ENCODE measurements at regions not wholly inside any gene's neighbourhood (a gene's known extent, or its start where the extent isn't known, plus 50 kb on each side); places are given as distances from the start of the nearest gene placed in this dataset.

DNA sequence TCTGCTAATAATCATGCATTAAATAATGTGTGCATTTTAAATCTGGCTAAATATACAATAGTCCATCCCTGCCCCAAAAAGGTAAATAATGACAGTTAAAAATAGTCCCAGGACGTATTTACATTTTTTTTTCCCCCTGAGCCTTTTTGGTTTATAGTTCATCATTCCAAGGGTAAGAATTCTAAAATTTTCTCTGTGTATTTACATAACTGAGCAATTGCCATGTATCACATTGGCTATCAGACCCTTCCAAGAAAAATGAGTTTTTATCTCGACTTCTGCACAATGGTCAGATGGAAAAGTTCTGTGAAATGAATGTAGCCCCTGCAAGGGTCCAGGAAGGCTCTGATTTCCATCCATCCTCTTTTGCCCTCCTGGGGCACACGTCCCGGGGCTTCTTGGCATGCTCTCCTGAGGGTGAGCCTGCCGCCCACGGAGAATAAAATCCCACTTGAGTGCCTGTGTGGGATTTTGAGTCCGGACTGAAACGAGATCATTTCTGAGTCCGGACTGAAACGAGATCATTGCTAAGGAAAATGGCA lies 94.1 kb upstream of the ANO1 start:
- DNase-seq (ENCODE audit: low read depth), result no peak
- H3K79me2 ChIP-seq (ENCODE audit: insufficient read depth, low read length), result no peaks in the 10 kb centered on the region
- Mint-ChIP-seq H3K27me3 (ENCODE audit: low read depth, unreplicated experiment) (peaks cover 72% of the 10 kb centered on the region), H3K36me3 (ENCODE audit: low read depth, unreplicated experiment) (no peaks in the 10 kb centered on the region), H3K4me1 (ENCODE audit: low read depth, unreplicated experiment) (peaks cover 3% of the 10 kb centered on the region), H3K27ac (ENCODE audit: unreplicated experiment) (no peak overlapping the region), H3K4me3 (ENCODE audit: unreplicated experiment) (no peak overlapping the region), H3K9me3 (ENCODE audit: unreplicated experiment) (no peaks in the 10 kb centered on the region)
- TF ChIP-seq, protein P1, sequence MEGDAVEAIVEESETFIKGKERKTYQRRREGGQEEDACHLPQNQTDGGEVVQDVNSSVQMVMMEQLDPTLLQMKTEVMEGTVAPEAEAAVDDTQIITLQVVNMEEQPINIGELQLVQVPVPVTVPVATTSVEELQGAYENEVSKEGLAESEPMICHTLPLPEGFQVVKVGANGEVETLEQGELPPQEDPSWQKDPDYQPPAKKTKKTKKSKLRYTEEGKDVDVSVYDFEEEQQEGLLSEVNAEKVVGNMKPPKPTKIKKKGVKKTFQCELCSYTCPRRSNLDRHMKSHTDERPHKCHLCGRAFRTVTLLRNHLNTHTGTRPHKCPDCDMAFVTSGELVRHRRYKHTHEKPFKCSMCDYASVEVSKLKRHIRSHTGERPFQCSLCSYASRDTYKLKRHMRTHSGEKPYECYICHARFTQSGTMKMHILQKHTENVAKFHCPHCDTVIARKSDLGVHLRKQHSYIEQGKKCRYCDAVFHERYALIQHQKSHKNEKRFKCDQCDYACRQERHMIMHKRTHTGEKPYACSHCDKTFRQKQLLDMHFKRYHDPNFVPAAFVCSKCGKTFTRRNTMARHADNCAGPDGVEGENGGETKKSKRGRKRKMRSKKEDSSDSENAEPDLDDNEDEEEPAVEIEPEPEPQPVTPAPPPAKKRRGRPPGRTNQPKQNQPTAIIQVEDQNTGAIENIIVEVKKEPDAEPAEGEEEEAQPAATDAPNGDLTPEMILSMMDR (IDR thresholded peaks at IDR 0.05; ENCODE audit: insufficient read depth, low read depth, low read length), result no peak
- TF ChIP-seq EZH2 (IDR thresholded peaks at IDR 0.05; ENCODE audit: insufficient read depth, low read length), result no peak
- H3K9me3 ChIP-seq (ENCODE audit: insufficient read depth, low read depth, low read length), result no peaks in the 10 kb centered on the region
- no peak overlapping the region for H3K27ac ChIP-seq (ENCODE audit: low read depth, low read length)
- FAIRE-seq, result no peak
- H3K27me3 ChIP-seq (ENCODE audit: insufficient read depth, low read length), result peaks cover 31% of the 10 kb centered on the region
- H3K4me2 ChIP-seq (ENCODE audit: low read length), result no peak overlapping the region
- H4K20me1 ChIP-seq (ENCODE audit: insufficient read depth, low read length), result no peaks in the 10 kb centered on the region
- peaks cover 8% of the 10 kb centered on the region for H3K4me1 ChIP-seq (ENCODE audit: insufficient read depth, low read length)
- H3K9ac ChIP-seq (ENCODE audit: low read length), result no peak overlapping the region
- no peak overlapping the region for H2AFZ ChIP-seq (ENCODE audit: low read depth, low read length)
- H3K4me3 ChIP-seq (ENCODE audit: insufficient read depth, low read depth, low read length), result no peak overlapping the region
- H3K36me3 ChIP-seq (ENCODE audit: insufficient read depth, low read length), result no peaks in the 10 kb centered on the region

DNA sequence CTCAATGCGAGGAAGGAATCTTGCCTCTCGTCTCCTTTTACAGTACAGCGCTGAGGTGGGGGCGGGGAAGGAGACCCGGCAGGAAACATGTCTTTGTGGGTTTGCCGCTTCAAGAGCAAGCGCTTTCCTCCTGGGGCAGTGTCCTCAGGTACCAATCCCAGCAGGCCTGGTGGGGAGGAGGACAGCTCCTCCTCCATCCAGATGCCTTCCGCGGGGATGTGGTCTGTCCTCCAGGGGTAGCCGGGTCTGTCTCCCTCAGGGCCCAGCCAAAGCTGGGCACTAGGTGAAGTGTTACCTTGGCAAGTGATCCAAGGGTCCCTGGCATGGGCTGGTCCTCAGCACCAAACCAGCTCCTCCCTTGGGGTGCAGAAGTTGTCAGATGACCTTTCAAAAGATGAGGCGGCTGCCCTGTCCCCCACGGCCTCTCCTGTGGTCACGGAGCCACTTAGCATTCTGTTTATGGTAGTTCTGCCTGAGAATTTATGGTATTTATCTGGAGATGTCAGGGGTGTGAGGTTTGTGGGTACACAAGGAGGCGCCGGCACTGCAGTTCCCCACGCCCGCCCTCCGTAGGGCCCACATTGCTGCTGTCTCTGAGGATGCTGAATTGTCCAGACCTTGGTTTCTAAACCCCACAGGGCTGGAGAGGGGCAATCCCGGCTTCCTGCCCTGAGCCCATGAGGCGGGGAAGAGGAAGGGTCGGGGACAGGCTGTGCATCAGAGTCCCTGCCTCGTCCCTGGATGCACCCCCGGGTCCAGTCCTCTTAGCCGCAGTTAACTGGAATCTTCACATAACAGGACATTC lies 93.5 kb upstream of the ANO1 start:
- H3K27ac ChIP-seq (ENCODE audit: low read depth, low read length), result no peak overlapping the region
- Mint-ChIP-seq H3K27ac (ENCODE audit: unreplicated experiment) (no peak overlapping the region), H3K36me3 (ENCODE audit: low read depth, unreplicated experiment) (no peaks in the 10 kb centered on the region), H3K4me3 (ENCODE audit: unreplicated experiment) (no peak overlapping the region), H3K27me3 (ENCODE audit: low read depth, unreplicated experiment) (peaks cover 72% of the 10 kb centered on the region), H3K4me1 (ENCODE audit: low read depth, unreplicated experiment) (peaks cover 3% of the 10 kb centered on the region), H3K9me3 (ENCODE audit: unreplicated experiment) (no peaks in the 10 kb centered on the region)
- no peaks in the 10 kb centered on the region for H4K20me1 ChIP-seq (ENCODE audit: insufficient read depth, low read length)
- DNase-seq (ENCODE audit: low read depth) (no peak), FAIRE-seq (no peak)
- H3K9ac ChIP-seq (ENCODE audit: low read length), result no peak overlapping the region
- H3K36me3 ChIP-seq (ENCODE audit: insufficient read depth, low read length), result no peaks in the 10 kb centered on the region
- H3K4me3 ChIP-seq (ENCODE audit: insufficient read depth, low read depth, low read length), result no peak overlapping the region
- H2AFZ ChIP-seq (ENCODE audit: low read depth, low read length), result no peak overlapping the region
- peak; percentile 50 for TF ChIP-seq EZH2 (IDR thresholded peaks at IDR 0.05; ENCODE audit: insufficient read depth, low read length)
- TF ChIP-seq, protein P1 (IDR thresholded peaks at IDR 0.05; ENCODE audit: insufficient read depth, low read depth, low read length), result no peak
- no peaks in the 10 kb centered on the region for H3K79me2 ChIP-seq (ENCODE audit: insufficient read depth, low read length)
- H3K27me3 ChIP-seq (ENCODE audit: insufficient read depth, low read length), result peaks cover 33% of the 10 kb centered on the region
- H3K4me1 ChIP-seq (ENCODE audit: insufficient read depth, low read length), result peaks cover 8% of the 10 kb centered on the region
- no peaks in the 10 kb centered on the region for H3K9me3 ChIP-seq (ENCODE audit: insufficient read depth, low read depth, low read length)
- H3K4me2 ChIP-seq (ENCODE audit: low read length), result peak overlapping the region; percentile 81

DNA sequence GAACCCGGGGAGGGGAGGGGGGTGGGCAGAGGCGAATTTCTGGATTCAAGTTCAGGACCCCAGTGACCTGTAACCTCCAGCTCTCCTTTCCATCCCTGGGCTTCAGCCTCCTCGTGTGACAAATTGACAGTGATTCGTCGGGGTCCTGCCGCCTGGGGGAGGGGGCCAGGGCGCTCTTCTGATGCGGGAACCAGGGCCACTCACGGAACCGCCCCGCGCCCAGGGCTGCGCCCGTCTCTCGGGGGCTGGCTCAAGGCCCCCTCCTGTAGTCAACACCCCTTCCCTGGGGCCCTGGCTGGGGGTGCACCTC lies 92.8 kb upstream of the ANO1 start:
- Mint-ChIP-seq H3K27ac (ENCODE audit: unreplicated experiment) (no peak overlapping the region), H3K9me3 (ENCODE audit: unreplicated experiment) (no peaks in the 10 kb centered on the region), H3K36me3 (ENCODE audit: low read depth, unreplicated experiment) (no peaks in the 10 kb centered on the region), H3K4me3 (ENCODE audit: unreplicated experiment) (no peak overlapping the region), H3K27me3 (ENCODE audit: low read depth, unreplicated experiment) (peaks cover 72% of the 10 kb centered on the region), H3K4me1 (ENCODE audit: low read depth, unreplicated experiment) (peaks cover 3% of the 10 kb centered on the region)
- peaks cover 8% of the 10 kb centered on the region for H3K4me1 ChIP-seq (ENCODE audit: insufficient read depth, low read length)
- peak overlapping the region; percentile 81 for H3K4me2 ChIP-seq (ENCODE audit: low read length)
- no peak for TF ChIP-seq EZH2 (IDR thresholded peaks at IDR 0.05; ENCODE audit: insufficient read depth, low read length)
- TF ChIP-seq, protein P1 (IDR thresholded peaks at IDR 0.05; ENCODE audit: insufficient read depth, low read depth, low read length), result no peak
- no peaks in the 10 kb centered on the region for H3K36me3 ChIP-seq (ENCODE audit: insufficient read depth, low read length)
- no peaks in the 10 kb centered on the region for H3K9me3 ChIP-seq (ENCODE audit: insufficient read depth, low read depth, low read length)
- no peak overlapping the region for H3K4me3 ChIP-seq (ENCODE audit: insufficient read depth, low read depth, low read length)
- no peak overlapping the region for H3K27ac ChIP-seq (ENCODE audit: low read depth, low read length)
- H3K79me2 ChIP-seq (ENCODE audit: insufficient read depth, low read length), result no peaks in the 10 kb centered on the region
- FAIRE-seq (no peak), DNase-seq (ENCODE audit: low read depth) (no peak)
- H2AFZ ChIP-seq (ENCODE audit: low read depth, low read length), result no peak overlapping the region
- H4K20me1 ChIP-seq (ENCODE audit: insufficient read depth, low read length), result no peaks in the 10 kb centered on the region
- peaks cover 33% of the 10 kb centered on the region for H3K27me3 ChIP-seq (ENCODE audit: insufficient read depth, low read length)
- no peak overlapping the region for H3K9ac ChIP-seq (ENCODE audit: low read length)
